ENCODE measurements at regions not wholly inside any gene's neighbourhood (a gene's known extent, or its start where the extent isn't known, plus 50 kb on each side); places are given as distances from the start of the nearest gene placed in this dataset.

- no peak for ATAC-seq
- Histone ChIP-seq H3K4me1 (ENCODE audit: insufficient read depth, low read length) (no peaks in the 10 kb centered on the region), H2AFZ (ENCODE audit: low read length) (no peak overlapping the region), H4K20me1 (ENCODE audit: insufficient read depth, low read length) (no peaks in the 10 kb centered on the region), H3K4me3 (replicated peaks in 1 of 3; ENCODE audit: insufficient read depth in 1 of 3, low read depth in 2 of 3, low read length in 3 of 3) (no peak overlapping the region), H3K36me3 (replicated peaks in 1 of 2; ENCODE audit: control insufficient read depth in 1 of 2, insufficient read depth in 2 of 2, low read length in 2 of 2) (no peaks in the 10 kb centered on the region), H3K4me2 (ENCODE audit: low read depth, low read length) (no peak overlapping the region), H3K27me3 (ENCODE audit: control insufficient read depth in 1 of 2, insufficient read depth in 2 of 2, low read length in 2 of 2) (no peaks in the 10 kb centered on the region), H3K9me3 (ENCODE audit: low read length) (peaks cover 75% of the 10 kb centered on the region), H3K9ac (ENCODE audit: insufficient read depth, low read depth, low read length) (no peak overlapping the region), H3K27ac (ENCODE audit: extremely low read length, insufficient read depth, low read length) (no peak overlapping the region), H3K79me2 (ENCODE audit: insufficient read depth, low read length) (no peaks in the 10 kb centered on the region)
- 0% methylated on average over 2 of the region's 2 CpGs for WGBS (ENCODE audit: low lambda C conversion rate)
- in situ Hi-C loops (cut with HindIII; ENCODE audit: extremely low pct_ligation_motif_present, low pct_unique_long_range_greater_than_20kb): no loop called here
- ChIA-PET POLR2A (no interaction called here), CTCF (ENCODE audit: low intra/inter-chr PET ratio, low total read pairs) (no interaction called here)
- intact Hi-C loops (cut with micrococcal nuclease; ENCODE audit: unreplicated experiment): no loop called here
- TF ChIP-seq ZNF674 (CRISPR knock-in tag; IDR thresholded peaks at IDR 0.05; ENCODE audit: low read depth) (no peak), JUN (CRISPR knock-in tag; IDR thresholded peaks at IDR 0.05) (no peak), ZBTB38 (CRISPR knock-in tag; IDR thresholded peaks at IDR 0.05) (no peak), WIZ (CRISPR knock-in tag; IDR thresholded peaks at IDR 0.05) (no peak)
- FAIRE-seq: no peak
- no peak for DNase-seq (ENCODE audit: low spot score)
- BruUV-seq (replicated peaks): no TSS peak
Observed at GRCh38 chr1:81115422-81115821, 685.3 kb upstream of the ADGRL2 start.

- H2AFZ ChIP-seq (ENCODE audit: low read length): no peak overlapping the region
- 3% methylated on average over 5 of the region's 5 CpGs for WGBS (ENCODE audit: low lambda C conversion rate)
Observed at GRCh38 chr1:81114191-81114590, 686.5 kb upstream of the ADGRL2 start.

More at GRCh38 chr1:81114191-81114590, 686.5 kb upstream of the ADGRL2 start:
- ChIA-PET POLR2A (no interaction called here), CTCF (ENCODE audit: low intra/inter-chr PET ratio, low total read pairs) (no interaction called here)
- FAIRE-seq (no peak), ATAC-seq (no peak), DNase-seq (ENCODE audit: low spot score) (no peak)
- no TSS peak for BruUV-seq (replicated peaks)
- no peak for TF ChIP-seq ARNT (IDR thresholded peaks at IDR 0.05)
- TF ChIP-seq, protein P1, sequence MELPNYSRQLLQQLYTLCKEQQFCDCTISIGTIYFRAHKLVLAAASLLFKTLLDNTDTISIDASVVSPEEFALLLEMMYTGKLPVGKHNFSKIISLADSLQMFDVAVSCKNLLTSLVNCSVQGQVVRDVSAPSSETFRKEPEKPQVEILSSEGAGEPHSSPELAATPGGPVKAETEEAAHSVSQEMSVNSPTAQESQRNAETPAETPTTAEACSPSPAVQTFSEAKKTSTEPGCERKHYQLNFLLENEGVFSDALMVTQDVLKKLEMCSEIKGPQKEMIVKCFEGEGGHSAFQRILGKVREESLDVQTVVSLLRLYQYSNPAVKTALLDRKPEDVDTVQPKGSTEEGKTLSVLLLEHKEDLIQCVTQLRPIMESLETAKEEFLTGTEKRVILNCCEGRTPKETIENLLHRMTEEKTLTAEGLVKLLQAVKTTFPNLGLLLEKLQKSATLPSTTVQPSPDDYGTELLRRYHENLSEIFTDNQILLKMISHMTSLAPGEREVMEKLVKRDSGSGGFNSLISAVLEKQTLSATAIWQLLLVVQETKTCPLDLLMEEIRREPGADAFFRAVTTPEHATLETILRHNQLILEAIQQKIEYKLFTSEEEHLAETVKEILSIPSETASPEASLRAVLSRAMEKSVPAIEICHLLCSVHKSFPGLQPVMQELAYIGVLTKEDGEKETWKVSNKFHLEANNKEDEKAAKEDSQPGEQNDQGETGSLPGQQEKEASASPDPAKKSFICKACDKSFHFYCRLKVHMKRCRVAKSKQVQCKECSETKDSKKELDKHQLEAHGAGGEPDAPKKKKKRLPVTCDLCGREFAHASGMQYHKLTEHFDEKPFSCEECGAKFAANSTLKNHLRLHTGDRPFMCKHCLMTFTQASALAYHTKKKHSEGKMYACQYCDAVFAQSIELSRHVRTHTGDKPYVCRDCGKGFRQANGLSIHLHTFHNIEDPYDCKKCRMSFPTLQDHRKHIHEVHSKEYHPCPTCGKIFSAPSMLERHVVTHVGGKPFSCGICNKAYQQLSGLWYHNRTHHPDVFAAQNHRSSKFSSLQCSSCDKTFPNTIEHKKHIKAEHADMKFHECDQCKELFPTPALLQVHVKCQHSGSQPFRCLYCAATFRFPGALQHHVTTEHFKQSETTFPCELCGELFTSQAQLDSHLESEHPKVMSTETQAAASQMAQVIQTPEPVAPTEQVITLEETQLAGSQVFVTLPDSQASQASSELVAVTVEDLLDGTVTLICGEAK (IDR thresholded peaks at IDR 0.05): peak; percentile 47; the same call in 1 of the 2 replicates
- TF ChIP-seq, protein P1 (CRISPR knock-in tag; IDR thresholded peaks at IDR 0.05): no peak
- in situ Hi-C loops (cut with HindIII; ENCODE audit: extremely low pct_ligation_motif_present, low pct_unique_long_range_greater_than_20kb): no loop called here
- H3K79me2 ChIP-seq (ENCODE audit: insufficient read depth, low read length): no peaks in the 10 kb centered on the region
- no peak overlapping the region for H3K27ac ChIP-seq (ENCODE audit: extremely low read length, insufficient read depth, low read length)
- intact Hi-C loops (cut with micrococcal nuclease; ENCODE audit: unreplicated experiment): no loop called here
- no peaks in the 10 kb centered on the region for H4K20me1 ChIP-seq (ENCODE audit: insufficient read depth, low read length)
- no peak overlapping the region for H3K4me2 ChIP-seq (ENCODE audit: low read depth, low read length)
- no peaks in the 10 kb centered on the region for H3K4me1 ChIP-seq (ENCODE audit: insufficient read depth, low read length)
- no peak overlapping the region for H3K9ac ChIP-seq (ENCODE audit: insufficient read depth, low read depth, low read length)
- no peak overlapping the region for H3K4me3 ChIP-seq (replicated peaks in 1 of 3; ENCODE audit: insufficient read depth in 1 of 3, low read depth in 2 of 3, low read length in 3 of 3)
- H3K36me3 ChIP-seq (replicated peaks in 1 of 2; ENCODE audit: control insufficient read depth in 1 of 2, insufficient read depth in 2 of 2, low read length in 2 of 2): no peaks in the 10 kb centered on the region
- peaks cover 76% of the 10 kb centered on the region for H3K9me3 ChIP-seq (ENCODE audit: low read length)
- no peaks in the 10 kb centered on the region for H3K27me3 ChIP-seq (ENCODE audit: control insufficient read depth in 1 of 2, insufficient read depth in 2 of 2, low read length in 2 of 2)

Measured in HepG2 (cell line).